ENCODE measurements at regions not wholly inside any gene's neighbourhood (a gene's known extent, or its start where the extent isn't known, plus 50 kb on each side); places are given as distances from the start of the nearest gene placed in this dataset.

DNA sequence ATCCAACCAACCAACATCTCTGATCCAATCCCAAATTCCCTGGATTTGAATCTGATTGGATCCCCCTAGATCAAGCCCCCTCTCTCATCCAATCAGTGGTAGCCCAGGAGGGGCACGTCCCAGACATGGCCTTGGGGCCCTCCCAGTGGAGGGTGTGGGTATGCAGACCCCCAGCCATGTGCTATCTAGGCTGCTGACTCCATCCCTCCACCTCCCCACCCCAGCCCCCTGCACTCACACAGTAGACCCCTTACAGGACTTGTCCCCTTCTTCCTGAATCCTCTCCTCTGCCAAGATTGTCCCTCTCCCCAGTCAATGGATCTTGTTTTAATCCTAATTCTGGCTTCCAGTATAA is 153.4 kb downstream of the OAT start:
- Histone ChIP-seq H3K36me3 (ENCODE audit: control insufficient read depth in 4 of 4, insufficient read depth in 4 of 4, low read length in 4 of 4) (no peaks in the 10 kb centered on the region), H3K27me3 (ENCODE audit: control insufficient read depth in 3 of 3, insufficient read depth in 3 of 3, low read length in 2 of 3) (no peaks in the 10 kb centered on the region), H3K9me3 (ENCODE audit: control insufficient read depth in 4 of 4, insufficient read depth in 3 of 4, low read length in 3 of 4) (no peaks in the 10 kb centered on the region), H3K9ac (ENCODE audit: insufficient read depth in 1 of 2, low read length in 2 of 2) (no peak overlapping the region), H3K4me1 (ENCODE audit: control insufficient read depth in 5 of 5, insufficient read depth in 5 of 5, low read length in 5 of 5) (peaks cover 0 to 15% (median 8%) of the 10 kb centered on the region in 5 donors), H3K4me3 (no peak overlapping the region), H3K27ac (ENCODE audit: low read depth in 1 of 2, low read length in 1 of 2) (no peak overlapping the region)
- WGBS, 2 donors = 89 to 91% methylated on average over 1 of the region's 1 CpG
- TF ChIP-seq, protein P1, sequence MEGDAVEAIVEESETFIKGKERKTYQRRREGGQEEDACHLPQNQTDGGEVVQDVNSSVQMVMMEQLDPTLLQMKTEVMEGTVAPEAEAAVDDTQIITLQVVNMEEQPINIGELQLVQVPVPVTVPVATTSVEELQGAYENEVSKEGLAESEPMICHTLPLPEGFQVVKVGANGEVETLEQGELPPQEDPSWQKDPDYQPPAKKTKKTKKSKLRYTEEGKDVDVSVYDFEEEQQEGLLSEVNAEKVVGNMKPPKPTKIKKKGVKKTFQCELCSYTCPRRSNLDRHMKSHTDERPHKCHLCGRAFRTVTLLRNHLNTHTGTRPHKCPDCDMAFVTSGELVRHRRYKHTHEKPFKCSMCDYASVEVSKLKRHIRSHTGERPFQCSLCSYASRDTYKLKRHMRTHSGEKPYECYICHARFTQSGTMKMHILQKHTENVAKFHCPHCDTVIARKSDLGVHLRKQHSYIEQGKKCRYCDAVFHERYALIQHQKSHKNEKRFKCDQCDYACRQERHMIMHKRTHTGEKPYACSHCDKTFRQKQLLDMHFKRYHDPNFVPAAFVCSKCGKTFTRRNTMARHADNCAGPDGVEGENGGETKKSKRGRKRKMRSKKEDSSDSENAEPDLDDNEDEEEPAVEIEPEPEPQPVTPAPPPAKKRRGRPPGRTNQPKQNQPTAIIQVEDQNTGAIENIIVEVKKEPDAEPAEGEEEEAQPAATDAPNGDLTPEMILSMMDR (IDR thresholded peaks at IDR 0.05; ENCODE audit: control extremely low read depth, extremely low read depth) = no peak
- ATAC-seq (ENCODE audit: insufficient read depth, low FRiP score) = no peak
- no peak for DNase-seq

DNA sequence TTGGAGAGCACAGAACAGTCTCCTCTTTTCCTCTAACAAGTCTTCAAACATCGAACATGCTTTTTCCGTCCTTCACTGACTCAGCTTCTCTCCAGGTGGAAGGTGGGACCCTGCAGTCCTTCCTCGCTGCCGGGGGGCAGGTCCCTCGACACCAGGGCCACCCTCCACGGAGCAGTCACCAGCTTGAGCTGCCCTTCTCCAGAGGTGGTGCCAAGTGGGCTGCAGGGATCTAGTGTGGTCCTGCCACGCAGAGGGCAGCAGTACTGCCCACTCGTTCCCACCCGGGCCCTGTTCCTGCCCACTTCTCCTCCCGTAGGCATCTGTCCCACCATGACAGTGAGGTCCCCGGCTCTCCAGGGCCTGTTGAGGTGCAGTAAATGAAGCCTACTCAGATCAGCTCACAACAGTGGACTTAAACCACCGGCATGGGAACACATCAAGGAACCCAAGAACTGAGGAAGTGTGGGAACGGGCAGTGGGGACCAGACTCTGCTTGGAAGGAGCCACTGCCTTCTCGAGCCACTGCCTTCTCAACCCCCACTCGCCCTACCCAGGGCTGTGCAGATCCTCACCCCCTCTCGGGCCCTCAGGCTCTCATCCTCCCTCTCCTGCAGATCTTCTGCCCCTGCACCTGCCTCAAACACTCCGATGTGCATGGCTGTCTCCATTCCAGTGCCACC is 153.9 kb downstream of the OAT start:
- ATAC-seq (ENCODE audit: insufficient read depth, low FRiP score) = no peak
- WGBS, 2 donors = 93 to 98% methylated on average over 17 of the region's 17 CpGs
- no peak for DNase-seq

DNA sequence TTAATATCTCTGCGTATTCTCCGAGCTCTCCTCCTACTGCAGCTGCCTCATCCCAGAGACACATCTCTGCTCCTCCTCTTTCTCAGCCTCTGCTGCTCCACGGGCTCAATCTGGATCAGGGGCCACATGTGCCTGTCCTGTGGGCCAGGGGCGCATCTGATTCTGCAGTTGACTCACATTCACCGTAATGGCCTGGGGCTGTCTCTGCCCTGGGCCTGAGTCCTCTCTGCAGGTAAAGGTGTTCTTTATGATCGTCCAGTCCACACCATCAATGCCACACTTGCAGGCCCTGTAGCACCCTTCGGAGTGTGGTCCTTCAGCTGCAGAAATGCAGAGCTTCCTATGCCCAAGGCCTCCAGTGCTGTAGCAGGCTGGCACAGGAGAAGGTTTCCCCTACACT is 154.5 kb downstream of the OAT start:
- 94 to 97% methylated on average over 7 of the region's 7 CpGs for WGBS, 2 donors
- Histone ChIP-seq H3K27me3 (ENCODE audit: control insufficient read depth in 3 of 3, insufficient read depth in 3 of 3, low read length in 2 of 3) (no peaks in the 10 kb centered on the region), H3K4me1 (ENCODE audit: control insufficient read depth in 5 of 5, insufficient read depth in 5 of 5, low read length in 5 of 5) (peaks cover 0 to 15% (median 8%) of the 10 kb centered on the region in 5 donors), H3K9me3 (ENCODE audit: control insufficient read depth in 4 of 4, insufficient read depth in 3 of 4, low read length in 3 of 4) (peaks cover 0 to 6% (median 0%) of the 10 kb centered on the region in 4 donors), H3K36me3 (ENCODE audit: control insufficient read depth in 4 of 4, insufficient read depth in 4 of 4, low read length in 4 of 4) (no peaks in the 10 kb centered on the region), H3K4me3 (no peak overlapping the region), H3K27ac (ENCODE audit: low read depth in 1 of 2, low read length in 1 of 2) (no peak overlapping the region), H3K9ac (ENCODE audit: insufficient read depth in 1 of 2, low read length in 2 of 2) (no peak overlapping the region)
- no peak for DNase-seq
- ATAC-seq (ENCODE audit: insufficient read depth, low FRiP score) = no peak
- TF ChIP-seq, protein P1 (IDR thresholded peaks at IDR 0.05; ENCODE audit: control extremely low read depth, extremely low read depth) = no peak

More for the DNA sequence above, 153.9 kb downstream of the OAT start:
- Histone ChIP-seq H3K9me3 (ENCODE audit: control insufficient read depth in 4 of 4, insufficient read depth in 3 of 4, low read length in 3 of 4) (peaks cover 0 to under 1% (median 0%) of the 10 kb centered on the region in 4 donors), H3K27me3 (ENCODE audit: control insufficient read depth in 3 of 3, insufficient read depth in 3 of 3, low read length in 2 of 3) (no peaks in the 10 kb centered on the region), H3K36me3 (ENCODE audit: control insufficient read depth in 4 of 4, insufficient read depth in 4 of 4, low read length in 4 of 4) (no peaks in the 10 kb centered on the region), H3K27ac (ENCODE audit: low read depth in 1 of 2, low read length in 1 of 2) (no peak overlapping the region), H3K4me3 (no peak overlapping the region), H3K9ac (ENCODE audit: insufficient read depth in 1 of 2, low read length in 2 of 2) (no peak overlapping the region), H3K4me1 (ENCODE audit: control insufficient read depth in 5 of 5, insufficient read depth in 5 of 5, low read length in 5 of 5) (peaks cover 0 to 15% (median 8%) of the 10 kb centered on the region in 5 donors)
- TF ChIP-seq, protein P1 (IDR thresholded peaks at IDR 0.05; ENCODE audit: control extremely low read depth, extremely low read depth) = no peak

DNA sequence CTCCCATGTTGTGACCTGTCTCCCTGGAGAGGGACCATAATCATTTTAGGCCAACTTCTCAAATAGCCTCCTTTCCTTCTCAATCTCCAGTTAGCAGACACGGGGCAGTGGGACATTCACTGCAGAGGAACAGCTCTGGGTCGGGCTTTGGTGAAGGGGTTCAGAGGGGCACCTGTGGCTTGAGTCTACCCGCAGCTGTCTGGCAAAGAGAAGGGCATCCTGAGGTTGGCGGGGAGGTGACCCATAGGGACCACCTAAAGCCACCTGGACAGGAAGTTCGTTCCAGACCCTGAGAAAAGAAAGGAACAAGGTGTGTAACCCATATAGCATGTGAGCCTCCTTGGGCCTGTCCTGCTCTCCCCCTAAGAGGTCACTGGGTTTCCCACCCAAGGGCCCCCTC is 155.0 kb downstream of the OAT start:
- H3K27me3 ChIP-seq (ENCODE audit: control insufficient read depth in 3 of 3, insufficient read depth in 3 of 3, low read length in 2 of 3) = no peaks in the 10 kb centered on the region
- no peak overlapping the region for H3K27ac ChIP-seq (ENCODE audit: low read depth in 1 of 2, low read length in 1 of 2)
- DNase-seq (no peak), ATAC-seq (ENCODE audit: insufficient read depth, low FRiP score) (no peak)
- H3K4me1 ChIP-seq (ENCODE audit: control insufficient read depth in 5 of 5, insufficient read depth in 5 of 5, low read length in 5 of 5) = peaks cover 0 to 15% (median 8%) of the 10 kb centered on the region in 5 donors
- WGBS, 2 donors = 86 to 91% methylated on average over 5 of the region's 5 CpGs
- TF ChIP-seq, protein P1 (IDR thresholded peaks at IDR 0.05; ENCODE audit: control extremely low read depth, extremely low read depth) = no peak
- H3K9ac ChIP-seq (ENCODE audit: insufficient read depth in 1 of 2, low read length in 2 of 2) = no peak overlapping the region
- H3K36me3 ChIP-seq (ENCODE audit: control insufficient read depth in 4 of 4, insufficient read depth in 4 of 4, low read length in 4 of 4) = no peaks in the 10 kb centered on the region
- peaks cover 0 to 11% (median 0%) of the 10 kb centered on the region in 4 donors for H3K9me3 ChIP-seq (ENCODE audit: control insufficient read depth in 4 of 4, insufficient read depth in 3 of 4, low read length in 3 of 4)
- no peak overlapping the region for H3K4me3 ChIP-seq

Data from lung (tissue), 11 donors.